Tibial artery (tissue), 4 donors: ENCODE measurements at regions not wholly inside any gene's neighbourhood (a gene's known extent, or its start where the extent isn't known, plus 50 kb on each side); places are given as distances from the start of the nearest gene placed in this dataset.
"Not testable (repeated sequence)": the region's sequence is repeated elsewhere in the genome, so short reads cannot be mapped to it uniquely, and the experiment has no call there.

Source experiments
- DNase-seq, 2 donors: peaks; one replicate each; pipeline ENCODE4 v3.0.0-alpha.2; 2019
- H3K27ac ChIP-seq, 2 donors: fragments of 200-600 bp; sonication (generic) in 1 of 2; 1 replicate in 1 of 2; 2 replicates in 1 of 2; pipeline ENCODE4 v1.5.1; 2018 to 2019; ENCODE audit warnings: mild to moderate bottlenecking in 1 of 2
- H3K27me3 ChIP-seq, 2 donors: fragments of 200-600 bp; sonication (generic) in 1 of 2; one replicate each; pipeline versions ENCODE4 v1.5.1 to v1.6.0; 2016 to 2019
- H3K36me3 ChIP-seq, 3 donors: fragments of 200-600 bp; sonication (generic) in 2 of 3; one replicate each; pipeline ENCODE4 v1.5.1; 2016 to 2019; ENCODE audit warnings: mild to moderate bottlenecking in 2 of 3
- H3K4me1 ChIP-seq, 4 donors: fragments of 200-600 bp; sonication (generic) in 2 of 4; 1 replicate in 3 of 4; 2 replicates in 1 of 4; pipeline ENCODE4 v1.5.1; 2016 to 2019
- H3K4me3 ChIP-seq, 2 donors: fragments of 200-600 bp; sonication (generic) in 1 of 2; 1 replicate in 1 of 2; 2 replicates in 1 of 2; pipeline ENCODE4 v1.5.1; 2018 to 2019; ENCODE audit warnings: mild to moderate bottlenecking in 2 of 2
- H3K9me3 ChIP-seq, 3 donors: fragments of 200-600 bp; sonication (generic) in 1 of 3; one replicate each; pipeline ENCODE4 v1.5.1; 2016 to 2019
- intact Hi-C: fragments of 100-400 bp; cut with DNase I; formaldehyde crosslinking; loops from one replicate; pipeline ENCODE4 v1.15.0; 2023; ENCODE audit warnings: low total_unique reads
- TF ChIP-seq, protein P1 (sequence below), 2 experiments: fragments of 200-600 bp in 1 of 2; fragments of 450-650 bp in 1 of 2; IDR thresholded peaks; one replicate each; pipeline ENCODE4 v1.5.1; 2017 to 2019; ENCODE audit warnings: antibody characterized with exemption in 2 of 2, mild to moderate bottlenecking in 1 of 2, moderate library complexity in 1 of 2

DNA sequence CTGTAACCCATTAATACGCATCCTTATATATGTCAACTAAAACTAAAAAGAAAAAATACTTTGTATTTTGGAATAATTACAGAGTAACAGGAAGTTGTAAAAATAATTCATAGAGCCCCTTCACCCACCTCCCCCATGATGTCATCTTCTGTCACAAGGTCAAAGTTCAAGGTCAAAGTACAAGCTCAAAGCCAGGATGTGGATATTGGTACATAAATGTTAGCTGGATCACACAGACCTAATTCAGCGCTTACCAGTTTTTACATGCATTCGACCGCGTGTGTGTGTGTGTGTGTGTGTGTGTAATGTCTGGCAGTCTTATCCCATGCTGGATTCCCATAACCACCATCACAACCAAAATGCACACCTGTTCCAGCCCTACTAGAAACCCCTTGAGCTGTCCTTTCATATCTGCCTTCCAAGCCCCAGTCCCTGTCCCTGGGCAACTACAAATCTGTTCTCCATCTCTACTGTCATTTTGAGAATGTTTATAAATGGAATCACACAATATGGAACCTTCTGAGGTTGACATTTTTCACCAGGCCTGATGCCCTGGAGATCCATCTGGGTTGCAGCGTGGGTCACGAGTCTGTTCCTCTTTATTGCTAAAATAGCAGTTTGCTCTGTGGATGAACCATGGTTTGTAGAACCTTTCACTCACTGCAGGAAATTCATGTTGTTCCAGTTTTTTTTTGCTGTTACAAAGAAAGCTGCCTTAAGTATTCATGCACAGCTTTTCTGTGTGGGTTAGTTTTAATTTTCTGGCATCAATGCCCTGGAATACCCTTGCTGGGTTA lies 153.6 kb upstream of the PITRM1 start:
- H3K4me3 ChIP-seq = no peak overlapping the region
- DNase-seq = no peak
- H3K9me3 ChIP-seq = no peaks in the 10 kb centered on the region
- intact Hi-C loops = no loop called here
- H3K27ac ChIP-seq = no peak overlapping the region
- H3K36me3 ChIP-seq = no peaks in the 10 kb centered on the region
- no peaks in the 10 kb centered on the region for H3K27me3 ChIP-seq
- H3K4me1 ChIP-seq = peaks cover 0 to 21% (median 14%) of the 10 kb centered on the region in 4 donors
- TF ChIP-seq, protein P1, sequence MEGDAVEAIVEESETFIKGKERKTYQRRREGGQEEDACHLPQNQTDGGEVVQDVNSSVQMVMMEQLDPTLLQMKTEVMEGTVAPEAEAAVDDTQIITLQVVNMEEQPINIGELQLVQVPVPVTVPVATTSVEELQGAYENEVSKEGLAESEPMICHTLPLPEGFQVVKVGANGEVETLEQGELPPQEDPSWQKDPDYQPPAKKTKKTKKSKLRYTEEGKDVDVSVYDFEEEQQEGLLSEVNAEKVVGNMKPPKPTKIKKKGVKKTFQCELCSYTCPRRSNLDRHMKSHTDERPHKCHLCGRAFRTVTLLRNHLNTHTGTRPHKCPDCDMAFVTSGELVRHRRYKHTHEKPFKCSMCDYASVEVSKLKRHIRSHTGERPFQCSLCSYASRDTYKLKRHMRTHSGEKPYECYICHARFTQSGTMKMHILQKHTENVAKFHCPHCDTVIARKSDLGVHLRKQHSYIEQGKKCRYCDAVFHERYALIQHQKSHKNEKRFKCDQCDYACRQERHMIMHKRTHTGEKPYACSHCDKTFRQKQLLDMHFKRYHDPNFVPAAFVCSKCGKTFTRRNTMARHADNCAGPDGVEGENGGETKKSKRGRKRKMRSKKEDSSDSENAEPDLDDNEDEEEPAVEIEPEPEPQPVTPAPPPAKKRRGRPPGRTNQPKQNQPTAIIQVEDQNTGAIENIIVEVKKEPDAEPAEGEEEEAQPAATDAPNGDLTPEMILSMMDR (IDR thresholded peaks at IDR 0.05) = no peak

DNA sequence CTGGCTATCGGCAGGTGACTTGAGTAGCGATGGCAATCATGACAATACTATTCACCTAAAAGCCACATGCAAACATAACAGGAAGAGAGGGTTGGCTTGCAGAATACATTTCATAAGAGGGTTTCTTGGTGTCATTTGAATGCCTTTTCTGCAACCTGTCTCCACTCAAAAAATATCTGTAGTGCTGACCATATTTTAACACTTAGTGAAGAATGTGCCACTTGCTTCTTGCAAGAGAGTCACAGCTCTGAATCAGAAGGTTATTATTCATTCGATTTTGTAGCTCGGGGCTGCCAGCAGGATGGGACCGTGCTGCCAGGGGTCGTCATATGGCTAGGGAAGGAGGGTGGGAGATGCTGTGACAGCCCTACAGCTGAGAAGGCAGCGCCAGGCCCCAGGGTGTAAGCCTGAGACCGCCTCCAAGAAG lies 152.0 kb upstream of the PITRM1 start:
- H3K4me3 ChIP-seq = no peak overlapping the region
- no peaks in the 10 kb centered on the region for H3K36me3 ChIP-seq
- H3K27me3 ChIP-seq = no peaks in the 10 kb centered on the region
- no peak for DNase-seq
- intact Hi-C loops = no loop called here
- peaks cover 0 to 21% (median 14%) of the 10 kb centered on the region in 4 donors for H3K4me1 ChIP-seq
- H3K9me3 ChIP-seq = no peaks in the 10 kb centered on the region
- peak overlapping the region; percentile 20 to 38 for H3K27ac ChIP-seq
- TF ChIP-seq, protein P1 (IDR thresholded peaks at IDR 0.05) = no peak

DNA sequence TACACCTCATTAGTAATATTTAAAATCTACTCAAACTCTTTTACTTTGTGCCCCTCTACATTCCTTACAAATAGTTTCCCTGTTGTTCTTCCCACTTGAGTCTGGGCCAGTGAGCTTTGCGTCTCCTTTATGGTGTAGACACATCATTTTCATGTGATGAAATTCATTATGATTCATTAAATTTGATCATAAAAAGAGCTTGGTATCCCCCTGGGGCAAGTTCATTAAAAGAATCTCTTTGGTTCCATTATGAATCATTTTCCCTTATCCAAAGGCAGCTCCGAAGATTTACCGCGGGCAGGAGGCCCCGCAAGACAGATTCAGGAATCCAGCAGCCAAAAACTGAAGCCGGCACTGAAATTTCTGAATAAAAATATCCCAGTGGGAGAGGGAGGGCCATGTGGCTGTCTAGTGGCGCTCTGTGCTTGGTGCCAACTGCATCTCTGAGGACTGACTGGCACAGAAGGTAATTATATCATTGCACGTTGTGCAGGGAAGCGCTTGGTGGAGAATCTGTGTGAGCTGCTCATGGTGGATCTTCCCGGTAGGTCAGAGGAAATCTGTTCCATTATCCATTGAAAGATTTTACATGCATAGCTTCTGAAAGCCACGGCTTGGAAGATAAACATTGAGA lies 151.4 kb upstream of the PITRM1 start:
- no peaks in the 10 kb centered on the region for H3K36me3 ChIP-seq

DNA sequence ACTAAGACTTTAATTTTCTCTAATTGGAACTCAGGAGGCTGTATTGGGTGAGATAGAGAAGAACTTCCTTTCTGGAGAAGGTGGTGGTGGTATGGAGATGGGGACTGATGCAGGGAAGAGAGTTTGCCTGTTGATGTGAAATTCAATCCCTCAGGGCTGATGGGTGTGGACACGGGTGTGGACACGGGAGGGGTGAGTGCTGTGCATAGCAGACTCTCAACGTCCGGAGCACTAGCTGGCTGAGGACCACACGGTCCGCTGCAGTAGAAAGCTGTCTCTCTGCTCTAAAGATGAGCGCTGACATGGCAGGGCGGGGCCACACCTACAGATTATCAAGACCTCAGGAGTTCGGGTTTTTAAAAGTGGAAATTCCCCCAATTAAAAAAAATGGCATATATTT lies 148.5 kb upstream of the PITRM1 start:
- intact Hi-C loops = no loop called here
- Histone ChIP-seq H3K4me3 (no peak overlapping the region), H3K27me3 (no peaks in the 10 kb centered on the region), H3K27ac (no peak overlapping the region), H3K4me1 (peaks cover 0 to 21% (median 14%) of the 10 kb centered on the region in 4 donors), H3K9me3 (no peaks in the 10 kb centered on the region), H3K36me3 (no peaks in the 10 kb centered on the region)
- TF ChIP-seq, protein P1 (IDR thresholded peaks at IDR 0.05) = no peak
- no peak for DNase-seq

More for the DNA sequence above, 151.4 kb upstream of the PITRM1 start:
- H3K27ac ChIP-seq = peak overlapping the region; percentile 20 to 38
- TF ChIP-seq, protein P1 (IDR thresholded peaks at IDR 0.05) = no peak
- H3K4me1 ChIP-seq = peaks cover 0 to 21% (median 14%) of the 10 kb centered on the region in 4 donors
- intact Hi-C loops = no loop called here
- H3K27me3 ChIP-seq = no peaks in the 10 kb centered on the region
- H3K9me3 ChIP-seq = no peaks in the 10 kb centered on the region
- no peak overlapping the region for H3K4me3 ChIP-seq
- DNase-seq = no peak

DNA sequence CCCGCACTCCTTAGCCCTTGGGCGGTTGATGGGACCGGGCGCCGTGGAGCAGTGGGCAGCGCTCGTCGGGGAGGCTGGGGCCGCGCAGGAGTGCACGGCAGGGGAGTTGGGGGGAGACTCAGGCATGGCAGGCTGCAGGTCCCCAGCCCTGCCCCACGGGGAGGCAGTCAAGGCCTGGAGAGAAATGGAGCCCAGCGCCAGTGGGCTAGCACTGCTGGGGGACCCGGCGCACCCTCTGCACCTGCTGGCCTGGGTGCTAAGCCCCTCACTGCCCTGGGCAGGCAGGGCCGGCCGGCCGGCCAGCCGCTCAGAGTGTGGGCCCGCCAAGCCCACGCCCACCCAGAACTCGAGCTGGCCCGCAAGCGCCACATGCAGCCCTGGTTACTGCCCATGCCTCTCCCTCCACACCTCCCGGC lies 147.2 kb upstream of the PITRM1 start:
- Histone ChIP-seq H3K4me3 (no peak overlapping the region), H3K9me3 (no peaks in the 10 kb centered on the region), H3K27me3 (no peaks in the 10 kb centered on the region), H3K4me1 (peaks cover 0 to 18% (median 12%) of the 10 kb centered on the region in 4 donors), H3K36me3 (no peaks in the 10 kb centered on the region), H3K27ac (no peak overlapping the region)
- no peak for DNase-seq
- TF ChIP-seq, protein P1 (IDR thresholded peaks at IDR 0.05) = no peak
- intact Hi-C loops = no loop called here

DNA sequence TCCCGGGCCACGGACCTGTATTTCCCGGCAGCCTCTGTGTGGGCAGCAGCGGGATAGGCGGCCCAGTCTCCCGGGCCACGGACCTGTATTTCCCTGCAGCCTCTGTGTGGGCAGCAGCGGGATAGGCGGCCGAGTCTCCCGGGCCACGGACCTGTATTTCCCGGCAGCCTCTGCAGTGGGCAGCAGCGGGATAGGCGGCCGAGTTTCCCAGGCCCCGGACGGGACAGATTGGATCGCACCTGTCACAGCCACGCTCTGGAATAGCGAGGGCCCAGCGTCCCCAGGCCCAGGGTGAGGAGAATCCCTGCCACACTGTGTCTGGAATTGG lies 145.9 kb upstream of the PITRM1 start:
- intact Hi-C loops, H3K4me1 ChIP-seq, H3K9me3 ChIP-seq, DNase-seq, H3K27me3 ChIP-seq, H3K4me3 ChIP-seq, H3K36me3 ChIP-seq, H3K27ac ChIP-seq: not testable (repeated sequence)

DNA sequence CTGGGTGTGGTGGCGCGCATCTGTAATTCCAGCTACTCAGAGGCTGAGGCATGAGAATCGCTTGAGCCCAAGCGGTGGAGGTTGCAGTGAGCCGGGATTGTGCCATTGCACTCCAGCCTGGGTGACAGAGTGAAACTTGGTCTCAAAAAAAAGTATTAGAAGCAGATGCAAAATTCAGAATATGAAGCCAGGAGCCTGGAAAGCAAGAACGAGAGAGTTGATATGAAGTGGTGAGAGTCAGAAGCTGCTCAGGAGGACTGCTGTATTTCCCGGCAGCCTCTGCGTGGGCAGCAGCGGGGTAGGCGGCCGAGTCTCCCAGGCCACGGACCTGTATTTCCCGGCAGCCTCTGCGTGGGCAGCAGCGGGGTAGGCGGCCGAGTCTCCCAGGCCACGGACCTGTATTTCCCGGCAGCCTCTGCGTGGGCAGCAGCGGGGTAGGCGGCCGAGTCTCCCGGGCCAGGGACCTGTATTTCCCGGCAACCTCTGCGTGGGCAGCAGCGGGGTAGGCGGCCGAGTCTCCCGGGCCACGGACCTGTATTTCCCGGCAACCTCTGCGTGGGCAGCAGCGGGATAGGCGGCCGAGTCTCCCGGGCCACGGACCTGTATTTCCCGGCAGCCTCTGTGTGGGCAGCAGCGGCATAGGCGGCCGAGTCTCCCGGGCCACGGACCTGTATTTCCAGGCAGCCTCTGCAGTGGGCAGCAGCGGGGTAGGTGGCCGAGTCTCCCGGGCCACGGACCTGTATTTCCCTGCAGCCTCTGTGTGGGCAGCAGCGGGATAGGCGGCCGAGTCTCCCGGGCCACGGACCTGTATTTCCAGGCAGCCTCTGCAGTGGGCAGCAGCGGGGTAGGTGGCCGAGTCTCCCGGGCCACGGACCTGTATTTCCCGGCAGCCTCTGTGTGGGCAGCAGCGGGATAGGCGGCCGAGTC lies 145.2 kb upstream of the PITRM1 start:
- H3K9me3 ChIP-seq, H3K4me3 ChIP-seq, H3K27me3 ChIP-seq, intact Hi-C loops, DNase-seq, H3K36me3 ChIP-seq, H3K4me1 ChIP-seq, H3K27ac ChIP-seq: not testable (repeated sequence)

DNA sequence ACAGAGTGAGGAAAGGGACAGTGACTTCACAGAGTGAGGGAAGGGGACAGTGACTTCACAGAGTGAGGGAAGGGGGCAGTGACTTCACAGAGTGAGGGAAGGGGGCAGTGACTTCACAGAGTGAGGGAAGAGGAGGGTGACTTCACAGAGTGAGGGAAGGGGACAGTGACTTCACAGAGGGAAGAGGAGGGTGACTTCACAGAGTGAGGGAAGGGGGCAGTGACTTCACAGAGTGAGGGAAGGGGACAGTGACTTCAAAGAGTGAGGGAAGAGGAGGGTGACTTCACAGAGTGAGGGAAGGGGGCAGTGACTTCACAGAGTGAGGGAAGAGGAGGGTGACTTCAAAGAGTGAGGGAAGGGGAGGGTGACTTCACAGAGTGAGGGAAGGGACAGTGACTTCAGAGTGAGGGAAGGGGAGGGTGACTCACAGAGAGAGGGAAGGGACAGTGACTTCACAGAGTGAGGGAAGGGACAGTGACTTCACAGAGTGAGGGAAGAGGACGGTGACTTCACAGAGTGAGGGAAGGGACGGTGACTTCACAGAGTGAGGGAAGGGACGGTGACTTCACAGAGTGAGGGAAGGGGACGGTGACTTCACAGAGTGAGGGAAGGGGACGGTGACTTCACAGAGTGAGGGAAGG lies 142.0 kb upstream of the PITRM1 start:
- H3K4me3 ChIP-seq, H3K4me1 ChIP-seq, intact Hi-C loops, DNase-seq, H3K27ac ChIP-seq, H3K36me3 ChIP-seq, H3K27me3 ChIP-seq, H3K9me3 ChIP-seq: not testable (repeated sequence)
